OCI-LY3 (cell line): ENCODE measurements at regions not wholly inside any gene's neighbourhood (a gene's known extent, or its start where the extent isn't known, plus 50 kb on each side); places are given as distances from the start of the nearest gene placed in this dataset.

Experiments
- EZH2phosphoT487 ChIP-seq: fragments of 200-600 bp; shearing (Covaris generic); IDR thresholded peaks from 2 replicates; pipeline ENCODE4 v1.6.1; 2018; ENCODE audit warnings: antibody characterized with exemption, mixed run types, low read depth
- TF ChIP-seq, protein P1 (sequence below): fragments of 200-600, 300-600 bp; sonication (generic); IDR thresholded peaks from 2 replicates; pipeline ENCODE4 v1.5.1; 2014; ENCODE audit warnings: antibody characterized with exemption, low read length, low read depth

DNA sequence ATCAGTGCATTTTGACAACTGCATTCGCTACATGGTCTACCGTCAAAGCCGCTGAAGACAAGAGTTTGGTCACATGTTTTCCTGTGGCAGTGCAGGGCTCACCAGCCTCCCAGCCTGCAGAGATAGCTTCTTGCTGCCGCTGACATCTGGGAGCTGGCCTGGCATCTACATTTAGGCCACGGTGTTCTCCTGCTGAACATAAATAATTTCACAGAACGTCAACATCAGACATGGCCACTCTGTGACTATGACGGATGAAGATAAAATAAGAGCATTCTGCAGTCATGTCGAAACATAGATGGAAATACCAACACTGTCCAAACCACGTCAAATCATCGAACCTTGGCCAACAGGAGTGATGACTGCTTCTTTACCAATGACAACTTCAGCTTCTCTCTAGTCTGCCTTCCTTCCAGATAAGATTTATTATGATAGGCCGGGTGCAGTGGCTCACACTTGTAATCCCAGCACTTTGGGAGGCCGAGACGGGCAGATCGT, 91.2 kb downstream of the TNFAIP2 start:
- TF ChIP-seq, protein P1, sequence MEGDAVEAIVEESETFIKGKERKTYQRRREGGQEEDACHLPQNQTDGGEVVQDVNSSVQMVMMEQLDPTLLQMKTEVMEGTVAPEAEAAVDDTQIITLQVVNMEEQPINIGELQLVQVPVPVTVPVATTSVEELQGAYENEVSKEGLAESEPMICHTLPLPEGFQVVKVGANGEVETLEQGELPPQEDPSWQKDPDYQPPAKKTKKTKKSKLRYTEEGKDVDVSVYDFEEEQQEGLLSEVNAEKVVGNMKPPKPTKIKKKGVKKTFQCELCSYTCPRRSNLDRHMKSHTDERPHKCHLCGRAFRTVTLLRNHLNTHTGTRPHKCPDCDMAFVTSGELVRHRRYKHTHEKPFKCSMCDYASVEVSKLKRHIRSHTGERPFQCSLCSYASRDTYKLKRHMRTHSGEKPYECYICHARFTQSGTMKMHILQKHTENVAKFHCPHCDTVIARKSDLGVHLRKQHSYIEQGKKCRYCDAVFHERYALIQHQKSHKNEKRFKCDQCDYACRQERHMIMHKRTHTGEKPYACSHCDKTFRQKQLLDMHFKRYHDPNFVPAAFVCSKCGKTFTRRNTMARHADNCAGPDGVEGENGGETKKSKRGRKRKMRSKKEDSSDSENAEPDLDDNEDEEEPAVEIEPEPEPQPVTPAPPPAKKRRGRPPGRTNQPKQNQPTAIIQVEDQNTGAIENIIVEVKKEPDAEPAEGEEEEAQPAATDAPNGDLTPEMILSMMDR: no peak
- TF ChIP-seq EZH2phosphoT487: no peak
